KBM-7 (cell line): ENCODE measurements at regions not wholly inside any gene's neighbourhood (a gene's known extent, or its start where the extent isn't known, plus 50 kb on each side); places are given as distances from the start of the nearest gene placed in this dataset.
"Not testable (repeated sequence)": the region's sequence is repeated elsewhere in the genome, so short reads cannot be mapped to it uniquely, and the experiment has no call there.

Experiments
- DNase-seq: peaks from one replicate; pipeline ENCODE4 v3.0.0-alpha.2; 2015
- in situ Hi-C: fragments of 300-500 bp; cut with MboI; formaldehyde crosslinking; loops from 2 replicates; pipeline ENCODE4 v1.14.3; 2020; ENCODE audit warnings: low sequenced_read_pairs, low pct_unique_long_range_greater_than_20kb, mixed read lengths

- in situ Hi-C loops = no loop called here
- DNase-seq = no peak
Measured at GRCh38 chr15:35936284-35936683, 390.3 kb upstream of the DPH6 start.

GRCh38 chr15:35937380-35937779, 391.4 kb upstream of the DPH6 start:
- in situ Hi-C loops = no loop called here
- no peak for DNase-seq

GRCh38 chr15:35944945-35945585, 399.1 kb upstream of the DPH6 start:
- in situ Hi-C loops = no loop called here
- DNase-seq = no peak

- DNase-seq = no peak
- in situ Hi-C loops = no loop called here
Measured at GRCh38 chr15:35953424-35953823, 407.5 kb upstream of the DPH6 start.

- in situ Hi-C loops = no loop called here
- no peak for DNase-seq
Measured at GRCh38 chr15:35956056-35956455, 410.1 kb upstream of the DPH6 start.

- in situ Hi-C loops = no loop called here
- no peak for DNase-seq
Measured at GRCh38 chr15:35958021-35958420, 412.1 kb upstream of the DPH6 start.

- in situ Hi-C loops = no loop called here
- no peak for DNase-seq
Measured at GRCh38 chr15:35958975-35959374, 413.0 kb upstream of the DPH6 start.

GRCh38 chr15:35963326-35963725, 417.4 kb upstream of the DPH6 start:
- in situ Hi-C loops = no loop called here

GRCh38 chr15:35966781-35967180, 420.8 kb upstream of the DPH6 start:
- in situ Hi-C loops = no loop called here
- DNase-seq = no peak

More at GRCh38 chr15:35963326-35963725, 417.4 kb upstream of the DPH6 start:
- no peak for DNase-seq

- in situ Hi-C loops, DNase-seq: not testable (repeated sequence)
Measured at GRCh38 chr15:35967968-35968367, 422.0 kb upstream of the DPH6 start.

- in situ Hi-C loops = no loop called here
Measured at GRCh38 chr15:35973029-35973428, 427.1 kb upstream of the DPH6 start.

GRCh38 chr15:35974052-35974451, 428.1 kb upstream of the DPH6 start:
- in situ Hi-C loops = no loop called here
- DNase-seq = no peak

More at GRCh38 chr15:35973029-35973428, 427.1 kb upstream of the DPH6 start:
- no peak for DNase-seq

GRCh38 chr15:35975941-35976340, 430.0 kb upstream of the DPH6 start:
- in situ Hi-C loops = no loop called here
- no peak for DNase-seq

- DNase-seq = no peak
Measured at GRCh38 chr15:35979608-35980007, 433.6 kb upstream of the DPH6 start.

GRCh38 chr15:35980719-35981118, 434.8 kb upstream of the DPH6 start:
- in situ Hi-C loops = no loop called here
- no peak for DNase-seq

More at GRCh38 chr15:35979608-35980007, 433.6 kb upstream of the DPH6 start:
- in situ Hi-C loops = no loop called here

- in situ Hi-C loops = no loop called here
- DNase-seq = no peak
Measured at GRCh38 chr15:35986191-35986721, 440.3 kb upstream of the DPH6 start.

- in situ Hi-C loops = no loop called here
- DNase-seq = no peak
Measured at GRCh38 chr15:35987056-35987455, 441.1 kb upstream of the DPH6 start.

GRCh38 chr15:35991386-35991785, 445.4 kb upstream of the DPH6 start:
- in situ Hi-C loops = no loop called here
- no peak for DNase-seq

- in situ Hi-C loops = no loop called here
- DNase-seq = no peak
Measured at GRCh38 chr15:35992791-35993190, 446.8 kb upstream of the DPH6 start.

- DNase-seq = no peak
- in situ Hi-C loops = no loop called here
Measured at GRCh38 chr15:35993196-35993595, 447.2 kb upstream of the DPH6 start.

GRCh38 chr15:35994876-35995275, 448.9 kb upstream of the DPH6 start:
- no peak for DNase-seq
- in situ Hi-C loops = no loop called here
